ENCODE measurements at regions not wholly inside any gene's neighbourhood (a gene's known extent, or its start where the extent isn't known, plus 50 kb on each side); places are given as distances from the start of the nearest gene placed in this dataset.

DNA sequence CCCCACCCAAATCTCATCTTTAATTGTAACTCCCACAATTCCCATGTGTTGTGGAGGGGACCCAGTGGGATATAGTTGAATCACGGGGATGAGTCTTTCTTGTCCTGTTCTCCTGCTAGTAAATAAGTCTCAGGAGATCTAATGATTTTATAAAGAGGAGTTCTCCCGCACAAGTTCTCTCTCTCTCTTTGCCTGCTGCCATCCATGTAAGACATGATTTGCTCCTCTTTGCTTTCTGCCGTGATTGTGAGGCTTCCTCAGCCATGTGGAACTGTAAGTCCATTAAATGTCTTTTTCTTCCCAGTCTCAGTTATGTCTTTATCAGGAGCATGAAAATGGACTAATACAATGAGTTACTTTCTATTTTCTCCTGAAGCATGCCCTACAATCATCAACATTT lies 1158.5 kb downstream of the CDH18 start:
- DNase-seq: no peak

DNA sequence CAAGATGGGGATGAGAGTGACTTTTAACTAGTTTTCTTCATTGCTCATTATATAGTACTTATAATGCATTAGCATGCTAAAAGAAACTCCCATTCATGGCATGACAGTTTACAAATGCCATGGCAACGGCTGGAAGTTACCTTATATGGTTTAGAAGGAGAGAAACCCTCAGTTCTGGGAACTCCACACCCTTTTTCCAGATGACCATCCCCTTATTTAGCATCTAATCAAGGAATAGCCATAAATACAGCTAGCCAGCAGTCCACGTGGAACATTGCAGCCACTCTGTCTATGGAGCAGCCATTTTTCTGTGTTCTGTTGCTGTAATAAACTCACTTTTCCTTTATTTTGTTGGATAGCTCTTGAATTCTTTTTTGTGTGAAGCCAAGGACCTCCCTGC lies 1137.8 kb downstream of the CDH18 start:
- DNase-seq: no peak

DNA sequence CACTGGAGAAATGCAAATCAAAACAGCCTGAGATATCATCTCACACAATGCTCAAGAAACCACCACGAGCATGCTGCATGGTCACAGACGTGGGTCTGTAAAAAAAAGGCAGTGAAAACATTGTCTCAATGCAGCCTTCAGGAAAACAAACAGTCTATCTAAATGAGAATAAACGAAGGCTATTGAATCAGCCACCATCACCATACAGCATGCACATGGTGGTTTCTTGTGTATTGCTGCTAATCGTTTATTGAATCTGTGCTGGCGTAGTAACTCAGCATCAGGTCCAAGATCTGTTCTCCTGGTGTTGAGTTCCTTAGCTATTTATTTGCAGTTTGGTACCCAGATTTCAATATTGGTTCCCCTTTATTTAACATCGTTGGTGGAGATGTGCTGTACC lies 1115.0 kb downstream of the CDH18 start:
- DNase-seq: no peak

DNA sequence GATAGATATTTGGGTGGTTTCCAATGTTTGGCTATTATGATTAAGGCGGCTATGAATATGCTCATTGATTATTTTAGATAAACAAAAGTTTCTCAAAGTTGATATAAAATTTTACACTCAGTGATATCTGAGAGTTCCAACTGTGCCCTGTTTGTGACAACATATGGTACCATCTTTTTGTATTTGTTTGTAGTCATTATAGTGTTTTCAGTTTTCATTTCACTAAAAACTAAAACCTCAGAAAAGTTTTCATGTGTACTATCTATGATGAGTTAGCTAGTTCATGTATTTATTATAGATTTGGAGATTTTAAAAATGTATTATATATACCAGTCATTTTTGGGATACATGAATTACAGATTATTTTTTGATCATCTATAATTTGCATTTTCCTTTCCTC lies 1111.4 kb downstream of the CDH18 start:
- DNase-seq: no peak

DNA sequence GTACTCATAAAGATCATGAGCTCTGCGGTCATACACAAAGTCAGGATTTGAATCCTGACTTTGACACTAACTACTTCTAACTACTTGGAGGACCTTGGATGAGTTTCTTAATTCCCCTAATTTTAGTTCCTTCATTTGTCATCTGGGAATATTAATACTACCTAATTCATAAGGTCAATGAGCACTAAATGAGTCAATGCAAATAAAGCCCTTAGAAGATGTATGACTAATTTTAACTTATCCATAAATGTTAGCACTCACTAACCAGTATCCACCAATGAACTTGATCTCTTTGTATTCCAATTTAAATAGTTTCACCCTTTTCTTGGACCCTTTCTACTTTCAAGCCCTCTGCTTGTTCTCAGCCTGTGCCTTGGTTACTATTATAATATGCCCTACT lies 1106.4 kb downstream of the CDH18 start:
- DNase-seq: no peak

DNA sequence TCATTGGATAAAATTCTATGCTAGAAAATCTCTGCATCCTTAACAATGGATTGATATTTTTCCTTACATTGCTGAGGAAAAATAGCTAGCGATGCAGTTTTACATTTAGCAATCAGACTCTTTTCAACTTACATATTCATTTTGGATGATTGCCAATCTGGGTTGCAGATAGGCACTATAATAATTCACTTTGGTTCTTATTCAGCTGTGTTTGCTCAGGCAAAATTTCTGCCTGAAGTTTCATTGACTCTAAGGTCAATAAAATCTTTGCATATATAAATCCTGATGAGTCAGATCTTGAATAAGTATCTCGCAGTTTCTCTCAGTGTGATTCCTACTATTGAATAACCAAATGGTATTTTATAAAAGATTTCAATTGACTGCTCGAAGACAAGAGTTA lies 1105.8 kb downstream of the CDH18 start:
- no peak for DNase-seq

DNA sequence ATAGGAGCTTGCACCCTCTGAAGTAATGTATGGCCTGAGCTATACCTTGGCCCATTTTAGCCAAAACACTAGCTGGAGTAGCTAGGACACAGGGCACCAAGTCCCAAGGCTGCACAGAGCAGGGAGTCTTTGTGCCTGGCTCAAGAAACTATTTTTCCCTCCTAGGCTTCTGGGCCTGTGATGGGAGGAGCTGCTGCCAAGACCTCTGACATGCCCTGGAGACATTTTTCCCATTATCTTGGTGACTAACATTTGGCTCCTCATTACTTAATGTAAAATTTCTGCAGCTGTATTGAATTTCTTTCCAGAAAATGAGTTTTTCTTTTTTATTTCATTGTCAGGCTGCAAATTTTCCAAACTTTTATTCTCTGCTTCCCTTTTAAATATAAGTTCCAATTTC lies 1099.2 kb downstream of the CDH18 start:
- DNase-seq: no peak

DNA sequence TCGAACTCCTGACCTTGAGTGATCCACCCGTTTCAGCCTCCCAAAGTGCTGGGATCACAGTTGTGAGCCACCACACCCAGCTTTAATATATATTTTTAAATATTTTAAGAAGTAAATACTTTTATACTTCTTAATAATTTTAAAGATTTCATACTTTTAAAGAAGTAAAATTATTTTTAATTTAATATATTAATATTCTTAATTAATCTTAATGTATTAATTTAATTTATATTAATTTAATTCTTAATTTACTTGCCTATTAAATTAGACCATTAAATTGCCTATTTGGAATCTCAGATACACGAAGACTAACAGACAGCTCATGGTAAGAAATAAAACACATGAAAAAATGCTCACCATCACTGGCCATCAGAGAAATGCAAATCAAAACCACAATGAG lies 1087.4 kb downstream of the CDH18 start:
- no peak for DNase-seq

DNA sequence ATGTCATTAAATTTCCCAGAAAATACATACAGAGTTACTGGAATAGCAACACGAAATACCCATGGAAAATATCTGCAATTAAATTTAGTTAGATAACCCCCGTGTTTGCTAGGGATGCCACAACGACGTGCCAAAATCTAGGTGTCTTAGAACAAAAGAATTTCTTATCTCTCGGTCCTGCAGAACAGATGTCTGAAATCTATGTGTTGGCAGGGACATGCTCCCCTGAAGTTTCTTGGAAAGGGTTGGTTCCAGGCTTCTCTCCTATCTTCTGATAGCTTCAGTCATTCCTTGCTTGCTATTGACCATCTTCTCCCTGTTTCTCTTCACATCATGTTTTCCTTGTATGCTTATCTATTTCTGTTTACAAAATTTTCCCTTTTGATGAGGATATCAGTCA lies 1067.0 kb downstream of the CDH18 start:
- no peak for DNase-seq

DNA sequence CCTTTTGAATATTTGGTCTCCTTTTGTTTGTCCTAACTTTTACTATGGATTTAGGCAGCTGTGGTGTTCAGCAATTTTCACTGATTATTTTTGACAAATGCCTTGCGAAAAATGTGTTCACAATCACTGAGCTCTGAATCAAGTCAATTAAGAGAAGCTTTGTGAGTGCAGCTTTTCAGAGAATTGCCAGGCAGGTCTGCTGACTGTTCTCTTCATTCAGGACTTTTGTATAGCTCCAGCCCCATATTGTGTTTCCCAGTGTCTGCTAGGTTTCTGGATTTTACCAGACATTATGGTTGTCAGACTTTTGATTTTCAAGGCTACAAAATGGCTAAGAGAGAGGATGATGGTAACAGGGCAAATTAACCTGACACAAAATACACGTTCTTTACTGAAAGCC lies 1055.9 kb downstream of the CDH18 start:
- DNase-seq: no peak

DNA sequence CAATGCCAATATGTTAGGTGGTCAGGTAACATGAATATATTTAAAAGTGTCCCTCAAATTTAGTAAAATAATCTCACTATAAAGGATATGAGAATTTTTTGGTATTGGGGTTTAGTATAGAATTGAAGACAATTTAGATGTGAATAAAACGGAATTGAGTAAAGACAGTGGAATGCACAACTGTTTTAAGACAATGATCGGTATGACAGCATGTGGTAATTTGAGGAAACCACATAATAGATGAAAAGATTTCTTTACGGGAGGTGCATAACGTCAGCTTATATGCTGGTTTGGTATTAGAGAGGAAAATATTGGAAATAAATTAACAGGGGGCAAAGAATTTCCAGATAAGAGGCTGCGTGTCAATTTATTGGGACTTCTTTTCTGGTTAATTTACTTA lies 1043.2 kb downstream of the CDH18 start:
- no peak for DNase-seq

DNA sequence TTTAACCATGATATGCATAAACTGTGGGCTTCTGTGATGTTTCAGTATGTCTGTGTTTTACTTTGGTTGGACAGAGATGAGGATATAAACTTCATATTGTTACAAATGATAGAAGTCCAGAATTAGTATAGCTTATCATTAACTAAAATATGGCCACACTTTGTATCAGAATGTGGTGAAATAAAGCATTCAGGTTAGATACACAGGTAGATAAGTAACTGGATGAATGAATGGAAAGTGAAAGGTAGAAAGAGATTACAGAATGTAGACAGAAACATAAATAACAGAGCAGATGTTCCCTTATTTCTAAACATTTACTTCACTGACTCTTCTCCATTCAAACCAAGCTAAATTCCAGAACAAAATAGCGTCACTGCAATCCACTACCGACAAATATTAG lies 1033.8 kb downstream of the CDH18 start:
- DNase-seq: no peak

DNA sequence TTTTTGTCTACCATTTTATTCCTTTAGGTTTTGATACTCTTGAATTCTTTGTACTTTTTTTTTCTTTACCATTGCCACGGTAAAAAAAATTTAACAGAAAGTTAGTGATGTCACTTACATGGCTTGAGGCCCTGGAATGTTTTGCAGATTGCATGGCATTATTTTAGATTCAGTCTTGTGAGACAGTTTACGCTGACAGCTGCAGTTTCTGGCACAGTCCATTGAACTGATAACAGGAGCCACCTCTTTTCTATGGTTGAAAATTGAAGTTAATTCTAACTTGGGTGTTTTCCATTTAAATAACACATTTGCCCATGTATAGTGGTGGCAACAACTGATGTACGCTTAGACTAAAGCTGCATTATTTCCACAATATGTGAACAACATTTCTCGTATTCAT lies 1028.5 kb downstream of the CDH18 start:
- no peak for DNase-seq

DNA sequence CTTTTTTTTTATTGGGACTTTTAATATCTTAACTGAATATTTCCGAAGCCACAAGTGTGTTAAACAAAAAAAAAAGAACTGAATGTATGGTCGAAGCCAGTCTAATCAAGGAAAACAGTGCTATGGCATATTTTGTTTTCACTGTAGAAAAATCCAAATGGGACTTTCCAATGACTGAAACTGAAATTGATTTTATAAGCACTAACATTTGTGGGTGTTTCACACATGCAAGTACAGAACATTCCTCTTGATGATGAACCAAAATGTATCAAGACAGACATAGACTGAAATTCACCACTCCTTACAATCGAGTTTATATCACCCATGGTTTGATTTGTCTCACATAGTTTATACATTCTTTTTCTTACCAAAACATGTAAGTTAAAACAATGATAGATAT lies 1026.8 kb downstream of the CDH18 start:
- DNase-seq: no peak

DNA sequence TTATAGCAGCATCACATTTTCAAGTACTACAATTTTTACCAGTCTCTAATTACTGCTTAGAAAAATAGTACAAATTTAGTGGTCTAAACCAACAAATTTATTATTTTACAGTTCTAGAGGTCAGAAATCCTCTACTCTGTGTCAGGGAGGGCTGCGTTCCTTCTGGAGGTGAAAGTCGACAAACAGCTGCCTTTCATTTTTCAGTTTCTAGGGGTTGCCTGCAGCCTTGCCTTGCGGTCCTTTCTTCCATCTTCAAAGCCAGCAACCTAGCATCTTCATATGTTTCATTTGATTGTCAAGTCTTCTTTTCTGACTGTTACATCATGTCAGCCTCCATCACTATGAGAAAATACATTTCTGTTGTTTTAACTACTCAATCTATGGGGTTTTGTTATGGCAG lies 1022.1 kb downstream of the CDH18 start:
- DNase-seq: no peak

DNA sequence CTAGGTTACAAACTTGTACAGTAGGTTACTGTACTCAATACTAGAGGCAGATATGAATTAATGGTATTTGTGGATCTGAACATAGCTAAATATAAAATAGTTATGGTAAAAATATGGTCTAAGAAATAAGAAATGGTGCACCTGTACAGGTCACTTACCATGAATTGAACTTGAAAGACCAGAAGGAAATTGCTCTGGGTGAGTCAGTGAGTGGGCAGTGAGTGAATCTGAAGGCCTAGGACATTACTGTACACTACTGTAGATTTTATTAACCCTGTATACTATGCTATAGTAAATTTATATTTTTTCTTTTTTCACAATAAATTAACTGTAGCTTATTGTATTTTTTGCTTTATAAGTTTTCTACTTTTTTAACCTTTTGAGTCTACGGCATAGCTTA lies 1020.4 kb downstream of the CDH18 start:
- no peak for DNase-seq

DNA sequence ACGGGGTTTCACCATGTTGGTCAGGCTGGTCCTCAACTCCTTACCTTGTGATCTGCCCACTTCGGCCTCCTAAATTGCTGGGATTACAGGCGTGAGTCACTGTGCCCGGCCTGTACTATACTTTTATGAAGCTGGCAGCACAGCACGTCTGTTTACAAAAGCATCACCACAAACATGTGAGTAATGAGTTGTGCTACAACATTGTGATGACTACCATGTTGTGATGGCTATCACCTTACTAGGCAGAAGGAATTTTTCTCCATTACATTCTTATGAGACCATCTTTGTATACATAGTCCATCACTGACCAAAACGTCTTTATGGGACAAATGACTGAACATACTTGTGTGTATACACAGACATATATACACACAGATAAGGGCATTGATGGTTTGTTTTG lies 1019.0 kb downstream of the CDH18 start:
- DNase-seq: no peak

DNA sequence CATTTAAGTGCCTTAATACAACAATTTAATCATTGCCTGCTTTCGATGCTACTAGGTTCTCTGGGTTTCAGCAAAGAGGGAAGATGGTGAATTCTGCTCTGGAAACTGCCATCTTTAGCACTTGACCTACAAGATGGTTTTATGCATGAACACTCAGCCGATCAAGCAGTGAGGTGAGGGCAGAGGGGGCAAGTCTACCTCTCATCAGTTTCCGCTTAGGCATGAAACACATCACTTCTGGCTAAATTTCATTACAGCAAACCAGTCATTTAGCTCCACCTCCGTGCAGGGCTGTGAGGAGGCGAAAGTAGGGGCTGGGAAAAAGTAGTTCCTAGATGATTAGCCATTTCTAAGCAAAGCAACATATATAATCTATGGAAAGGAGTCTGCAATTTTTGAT lies 1018.0 kb downstream of the CDH18 start:
- no peak for DNase-seq

DNA sequence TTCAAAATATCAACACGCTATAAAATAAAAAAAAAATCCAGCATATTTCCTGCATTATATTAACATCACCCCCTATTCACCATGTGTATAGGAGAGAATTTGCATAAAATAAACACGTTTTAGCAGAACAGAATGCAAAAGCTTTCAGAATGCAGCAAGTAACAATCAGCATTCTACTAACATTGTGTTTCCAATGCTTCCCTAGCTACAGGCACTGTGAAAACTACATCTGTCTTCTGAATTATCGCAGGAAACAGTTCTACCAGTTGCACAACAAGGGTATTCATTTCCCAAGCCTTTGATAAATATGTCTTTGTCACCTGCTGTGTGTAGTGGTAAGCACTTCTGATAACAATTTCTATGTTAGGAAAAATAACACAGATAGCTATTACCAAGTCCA lies 1015.8 kb downstream of the CDH18 start:
- no peak for DNase-seq

DNA sequence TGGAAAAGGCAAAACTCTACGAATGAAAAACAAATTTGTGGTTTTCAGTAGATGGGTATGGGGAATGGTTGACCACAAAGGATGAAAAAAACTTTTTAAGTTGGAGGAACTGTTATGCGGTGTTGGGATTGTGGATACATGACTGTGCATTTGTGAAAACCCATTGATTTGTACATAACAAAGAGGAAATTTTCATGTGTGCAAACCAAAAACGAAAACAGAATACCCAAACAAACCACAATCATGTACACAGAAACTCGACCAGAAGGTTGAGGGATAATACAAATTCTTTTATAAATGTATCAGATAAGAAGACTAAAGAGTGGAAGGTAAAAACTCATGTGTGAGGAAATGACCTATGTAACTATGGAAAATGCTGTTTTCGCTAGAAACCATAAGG lies 1012.4 kb downstream of the CDH18 start:
- no peak for DNase-seq

DNA sequence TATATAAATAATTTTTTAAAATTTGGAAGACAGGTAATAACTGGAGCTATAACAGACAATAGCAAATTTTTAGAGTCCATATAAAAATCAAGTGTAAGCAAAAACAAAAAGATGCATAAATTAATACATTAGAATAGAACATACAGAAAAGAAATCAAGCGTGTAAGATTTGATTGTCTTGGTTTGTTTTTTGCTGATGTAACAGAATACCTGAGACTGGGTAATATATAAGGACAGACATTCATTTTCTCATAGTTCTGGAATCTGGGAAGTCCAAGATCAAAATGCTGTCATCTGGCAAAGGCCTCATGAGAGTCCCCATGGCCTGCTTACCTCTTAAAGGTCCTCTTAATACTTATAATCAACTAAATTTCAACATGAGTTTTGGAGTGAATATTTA lies 1010.1 kb downstream of the CDH18 start:
- DNase-seq: no peak

DNA sequence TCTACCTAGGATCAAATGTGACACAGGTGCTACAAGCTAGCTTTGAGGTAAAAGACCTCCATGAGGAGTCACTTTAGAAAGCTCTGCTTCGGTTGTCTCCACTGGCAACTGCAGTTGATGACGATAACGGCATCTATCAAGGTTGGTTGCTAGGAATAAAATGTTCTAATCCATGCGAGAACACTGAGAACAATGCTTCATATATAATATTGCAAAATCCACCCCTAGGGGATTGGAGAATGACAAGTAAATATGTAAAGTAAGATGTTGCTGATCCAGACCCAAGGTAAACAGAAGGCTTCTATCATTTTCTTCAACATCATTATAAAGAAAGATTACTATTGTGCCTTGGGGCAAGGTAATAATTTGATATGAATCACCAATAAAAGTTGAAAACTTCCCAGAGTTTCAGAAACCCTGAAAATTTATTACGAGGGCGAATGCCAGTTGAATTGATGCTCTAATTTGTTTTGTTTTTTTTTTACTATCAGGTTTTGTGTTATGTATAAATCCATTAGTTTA lies 1003.4 kb downstream of the CDH18 start:
- DNase-seq: no peak

DNA sequence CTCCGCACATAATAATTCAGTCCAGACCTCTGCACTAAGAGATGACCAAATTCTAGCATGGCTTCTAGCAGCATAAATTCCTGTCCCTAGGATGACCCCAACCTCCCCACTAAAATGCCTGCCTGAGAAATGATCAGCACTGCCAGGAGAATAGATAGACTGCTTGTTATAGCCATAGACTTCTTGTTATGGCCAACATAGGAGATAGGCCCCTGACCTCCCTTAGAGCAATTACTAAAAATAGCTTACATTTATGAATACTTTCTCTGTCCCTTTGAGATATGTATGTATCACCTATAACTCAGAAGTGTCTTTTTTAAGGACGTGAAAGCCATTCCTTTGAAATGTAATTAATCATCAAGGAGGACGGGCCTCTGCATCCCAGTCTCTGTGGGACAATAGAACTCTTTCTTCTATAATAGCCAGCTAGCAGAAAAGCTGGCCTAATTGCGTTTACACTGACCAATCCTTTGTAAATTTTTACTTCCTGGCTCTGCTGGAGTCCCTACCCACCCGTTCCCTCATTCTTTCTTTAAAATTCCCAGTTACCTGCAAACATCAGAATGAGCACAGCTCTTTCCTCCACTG lies 1002.7 kb downstream of the CDH18 start:
- no peak for DNase-seq

DNA sequence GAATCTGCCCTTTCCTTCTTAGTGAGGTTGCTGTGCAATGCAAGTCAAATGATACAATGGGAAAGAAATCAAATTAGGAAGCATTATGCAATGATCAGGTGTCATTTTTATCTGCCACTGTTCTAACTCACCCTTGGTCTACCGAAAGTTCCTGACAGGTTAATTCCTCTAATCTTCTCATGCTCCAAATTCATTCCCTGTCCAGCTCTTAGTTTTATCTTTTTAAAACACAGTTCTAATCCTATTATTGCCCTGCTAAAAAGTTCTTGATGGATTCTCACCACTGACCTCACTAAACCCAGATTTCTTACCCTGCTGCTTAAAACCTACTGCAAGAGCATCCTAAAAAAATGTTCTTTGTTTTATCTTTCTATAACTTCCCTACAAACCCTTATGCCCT lies 1000.9 kb downstream of the CDH18 start:
- DNase-seq: no peak

DNA sequence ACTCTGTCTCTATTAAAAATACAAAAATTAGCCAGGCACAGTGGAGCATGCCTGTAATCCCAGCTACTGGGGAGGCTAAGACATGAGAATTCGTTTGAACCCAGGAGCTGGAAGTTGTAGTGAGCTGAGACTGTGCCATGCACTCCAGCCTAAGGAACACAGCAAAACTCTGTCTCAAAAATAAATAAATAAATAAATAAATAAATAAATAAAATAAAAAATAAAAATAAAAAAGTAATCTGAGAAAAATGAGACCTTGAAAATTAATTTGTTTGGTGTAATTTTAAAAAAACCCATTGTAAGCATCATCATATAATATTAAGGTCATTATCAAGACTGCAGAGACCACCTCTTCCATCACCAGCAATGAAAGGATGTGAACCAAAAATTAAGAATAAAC lies 997.1 kb downstream of the CDH18 start:
- DNase-seq: no peak

DNA sequence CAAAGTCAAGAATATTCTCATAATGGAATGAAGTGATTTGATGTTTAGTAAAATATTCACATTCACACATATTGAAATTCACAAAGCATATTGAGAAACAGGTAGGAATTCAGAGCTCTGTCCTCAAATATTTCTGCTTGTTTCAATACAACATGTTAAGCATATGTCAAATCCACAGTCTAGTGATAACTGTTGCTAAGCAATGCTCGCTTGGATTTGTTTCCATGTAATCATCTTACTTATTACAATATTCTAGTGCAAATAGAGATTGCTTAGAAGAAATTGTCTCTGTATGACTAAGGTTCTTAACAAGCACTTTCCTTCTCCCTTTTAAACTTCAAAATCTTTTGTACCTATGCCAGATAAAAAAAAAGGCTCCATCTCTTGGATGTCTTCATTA lies 995.7 kb downstream of the CDH18 start:
- no peak for DNase-seq

Data from activated CD4-positive, CD25-positive, alpha-beta regulatory T cell (primary cell).